T-helper 2 cell treated with Interferon-gamma antibody and Interleukin-4, amounts not matched to agents 5 μg/mL and 100 μg/mL, for 36 hours (primary cell): ENCODE measurements at regions not wholly inside any gene's neighbourhood (a gene's known extent, or its start where the extent isn't known, plus 50 kb on each side); places are given as distances from the start of the nearest gene placed in this dataset.
"Not testable (repeated sequence)": the region's sequence is repeated elsewhere in the genome, so short reads cannot be mapped to it uniquely, and the experiment has no call there.

ENCODE experiments used
- DNase-seq: peaks from one replicate; pipeline ENCODE4 v3.0.0; 2021; ENCODE audit warnings: low spot score
- H3K27ac Mint-ChIP-seq: one replicate; pipeline ENCODE4 v1.8.0; 2021; ENCODE audit warnings: mild to moderate bottlenecking, mixed read lengths
- H3K27me3 Mint-ChIP-seq: one replicate; pipeline ENCODE4 v1.8.0; 2021; ENCODE audit warnings: low read depth, mixed read lengths
- H3K36me3 Mint-ChIP-seq: one replicate; pipeline ENCODE4 v1.8.0; 2021; ENCODE audit warnings: low read depth, mixed read lengths
- H3K4me1 Mint-ChIP-seq: one replicate; pipeline ENCODE4 v1.8.0; 2021; ENCODE audit warnings: low read depth, mixed read lengths
- H3K4me3 Mint-ChIP-seq: one replicate; pipeline ENCODE4 v1.8.0; 2022; ENCODE audit warnings: mild to moderate bottlenecking, moderate library complexity, mixed read lengths
- H3K9me3 Mint-ChIP-seq: one replicate; pipeline ENCODE4 v1.8.0; 2021; ENCODE audit warnings: mixed read lengths

DNA sequence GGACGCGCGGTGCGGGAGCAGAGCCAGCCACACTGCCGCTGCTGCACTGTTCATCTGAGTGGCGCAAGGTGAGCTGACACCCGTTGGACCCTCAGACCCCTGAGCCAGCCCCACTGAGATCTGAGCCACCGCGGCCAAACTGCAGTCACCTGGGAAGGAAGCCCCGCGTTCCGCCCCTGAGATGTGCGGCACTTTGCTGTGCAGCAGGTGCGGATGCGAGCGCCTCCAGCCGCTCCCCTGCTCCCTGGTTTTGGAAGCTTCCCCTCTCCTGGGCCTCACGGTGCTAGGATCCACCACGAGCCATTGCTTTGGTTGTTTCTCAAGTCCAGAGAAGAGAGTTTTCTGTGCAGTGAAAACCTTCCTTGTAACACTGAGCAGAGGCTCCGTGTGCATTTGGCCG is 254.1 kb downstream of the ADGRD1 start:
- not testable (repeated sequence) for H3K27me3 Mint-ChIP-seq, H3K36me3 Mint-ChIP-seq, H3K4me3 Mint-ChIP-seq, H3K27ac Mint-ChIP-seq, DNase-seq, H3K9me3 Mint-ChIP-seq
- peaks cover 12% of the 10 kb centered on the region for H3K4me1 Mint-ChIP-seq

DNA sequence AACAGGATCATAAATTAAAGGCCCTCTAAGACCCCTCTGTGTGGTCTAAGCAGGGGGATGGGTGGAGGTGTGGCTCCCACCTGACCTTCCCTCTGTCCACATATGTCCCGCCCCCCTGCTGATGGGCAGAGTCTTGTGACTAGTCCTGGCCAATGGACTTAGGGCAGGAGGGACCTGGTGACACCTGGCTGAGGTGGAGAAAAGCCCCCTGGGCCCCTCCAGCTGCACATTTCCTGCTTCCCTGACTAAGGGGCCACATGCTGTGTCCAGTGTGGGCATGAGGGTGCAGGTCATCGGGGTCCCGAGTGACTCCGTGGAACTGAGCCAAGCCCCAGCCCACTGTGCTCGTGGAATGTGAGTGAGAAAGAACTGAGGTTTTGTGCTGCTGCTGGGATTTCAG is 254.7 kb downstream of the ADGRD1 start:
- peaks cover 5% of the 10 kb centered on the region for H3K9me3 Mint-ChIP-seq
- no peak overlapping the region for H3K27ac Mint-ChIP-seq
- H3K4me3 Mint-ChIP-seq, result no peak overlapping the region
- H3K4me1 Mint-ChIP-seq, result peaks cover 12% of the 10 kb centered on the region
- no peak for DNase-seq
- peaks cover 4% of the 10 kb centered on the region for H3K36me3 Mint-ChIP-seq
- no peaks in the 10 kb centered on the region for H3K27me3 Mint-ChIP-seq

DNA sequence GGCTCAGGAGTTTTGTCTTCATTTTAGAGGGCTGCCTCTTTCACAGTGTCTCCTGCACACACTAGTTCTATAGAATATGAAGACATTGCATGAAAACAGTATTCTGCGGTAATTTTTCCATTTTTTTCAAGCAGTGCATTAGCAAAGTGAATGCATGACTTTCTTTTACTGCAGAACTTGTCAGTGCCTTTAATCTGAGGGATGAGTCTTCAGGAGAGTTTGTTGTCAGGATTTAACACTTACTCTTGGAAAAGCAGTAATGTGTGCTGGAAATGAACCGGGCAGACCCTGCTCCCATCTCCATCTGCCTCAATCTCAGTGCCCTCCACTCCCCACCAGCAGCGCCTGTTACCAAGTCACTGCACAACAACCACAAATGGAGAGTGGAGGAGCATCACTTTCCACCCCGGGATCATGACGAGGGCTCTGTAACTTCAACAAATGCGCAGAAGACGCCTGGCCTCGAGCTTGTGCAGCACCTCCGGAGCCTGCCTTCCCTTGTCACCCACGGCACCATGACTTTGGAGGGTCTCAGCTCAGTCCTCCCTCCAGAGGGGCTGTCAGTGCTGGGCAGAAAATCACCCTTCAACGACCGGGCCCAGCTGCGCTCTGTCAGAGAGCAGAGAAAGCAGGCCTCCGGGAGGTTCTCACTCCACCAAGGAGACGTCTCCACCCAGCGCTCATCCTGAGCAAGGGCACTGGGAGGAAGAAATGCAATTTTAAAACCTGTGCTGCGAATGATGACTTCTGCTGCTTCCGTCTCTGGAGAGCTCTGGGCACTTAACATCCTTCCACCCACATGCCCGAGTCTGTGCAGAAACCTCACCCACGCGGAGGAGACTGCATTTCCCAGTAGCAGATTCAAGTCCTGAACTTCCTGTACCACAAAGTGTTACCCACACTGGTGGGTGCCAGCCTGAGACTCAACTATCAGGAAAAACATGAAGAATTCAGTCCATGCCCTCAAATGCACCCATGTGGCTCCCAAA is 255.7 kb downstream of the ADGRD1 start:
- H3K4me3 Mint-ChIP-seq, result no peak overlapping the region
- H3K27ac Mint-ChIP-seq, result no peak overlapping the region
- H3K27me3 Mint-ChIP-seq, result no peaks in the 10 kb centered on the region
- peaks cover 5% of the 10 kb centered on the region for H3K9me3 Mint-ChIP-seq
- peaks cover 4% of the 10 kb centered on the region for H3K36me3 Mint-ChIP-seq
- peak; percentile 21 for DNase-seq
- peaks cover 12% of the 10 kb centered on the region for H3K4me1 Mint-ChIP-seq

DNA sequence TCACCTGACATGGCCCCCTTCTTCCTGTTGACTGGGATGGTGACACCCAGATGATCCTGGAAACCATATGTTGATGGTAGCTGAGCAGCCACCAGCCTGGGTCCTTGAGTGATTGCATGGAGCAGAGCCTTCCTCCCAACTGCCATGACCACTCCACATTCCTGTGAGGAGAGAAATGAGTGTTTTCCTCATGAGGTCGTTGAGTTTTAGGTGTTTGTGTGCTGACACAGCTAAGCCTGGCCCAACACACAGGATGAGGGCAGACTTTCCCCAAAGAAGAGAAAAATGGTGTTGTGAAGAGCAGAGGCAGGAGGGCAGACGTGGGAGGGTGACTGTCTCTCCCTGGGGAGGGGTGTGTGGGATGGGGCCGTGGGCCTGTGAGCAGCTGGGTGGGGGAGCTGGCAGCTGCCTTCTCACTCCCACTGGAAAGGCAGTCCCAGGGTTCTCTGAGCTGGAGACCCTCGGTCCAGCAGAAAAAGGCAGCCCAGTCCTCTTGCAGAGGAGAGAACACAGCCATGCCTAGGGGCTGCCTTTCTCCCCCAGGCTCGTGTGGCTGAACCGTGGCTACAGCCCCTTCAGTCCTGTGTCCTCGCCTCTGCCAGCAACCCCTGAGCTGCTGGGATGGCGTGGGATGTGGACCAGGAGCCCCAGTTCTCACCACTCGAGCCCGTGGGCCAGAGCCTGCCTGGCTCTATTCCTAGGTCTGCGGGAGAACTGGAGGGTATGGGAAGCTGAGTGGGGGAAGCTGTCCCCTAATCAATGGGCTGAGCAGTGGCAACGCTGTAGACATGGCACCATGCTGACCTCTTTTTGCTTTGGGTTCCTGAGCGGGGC is 257.0 kb downstream of the ADGRD1 start:
- no peak for DNase-seq
- Mint-ChIP-seq H3K27ac (peak overlapping the region; percentile 8), H3K27me3 (no peaks in the 10 kb centered on the region), H3K9me3 (peaks cover 5% of the 10 kb centered on the region), H3K36me3 (peaks cover 4% of the 10 kb centered on the region), H3K4me1 (peaks cover 12% of the 10 kb centered on the region), H3K4me3 (no peak overlapping the region)

DNA sequence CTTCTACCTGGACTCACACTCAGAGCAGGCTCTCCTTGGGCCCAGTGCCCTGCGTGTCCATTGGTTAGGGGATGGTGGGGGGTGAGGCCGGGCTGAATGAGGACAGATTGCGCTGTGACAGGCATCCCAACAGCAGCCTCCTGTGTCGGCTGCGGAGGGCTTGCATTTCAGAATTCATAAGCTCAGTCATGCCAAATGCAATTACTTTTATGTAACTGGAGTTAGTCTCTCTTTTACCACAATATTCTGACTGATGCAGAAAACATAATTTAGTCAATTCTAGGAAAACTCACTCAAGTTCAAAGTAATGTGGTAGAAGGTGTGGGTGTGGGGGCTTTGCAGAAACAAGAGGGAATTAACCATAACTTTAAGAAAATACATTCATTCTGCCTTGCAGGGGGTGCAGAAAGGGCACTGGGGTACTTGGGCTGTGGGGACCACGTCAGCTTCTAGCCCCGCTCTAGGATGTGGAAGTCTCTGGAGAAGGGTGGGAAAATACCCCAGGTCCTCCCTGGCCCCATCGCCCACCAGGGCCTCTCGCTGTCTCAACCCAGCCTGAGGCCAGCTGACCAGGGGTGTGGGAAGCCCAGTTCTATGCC is 257.7 kb downstream of the ADGRD1 start:
- H3K4me1 Mint-ChIP-seq, result peaks cover 12% of the 10 kb centered on the region
- no peak overlapping the region for H3K4me3 Mint-ChIP-seq
- H3K36me3 Mint-ChIP-seq, result peaks cover 4% of the 10 kb centered on the region
- no peaks in the 10 kb centered on the region for H3K27me3 Mint-ChIP-seq
- no peak overlapping the region for H3K27ac Mint-ChIP-seq
- peak; percentile 16 for DNase-seq
- peaks cover 5% of the 10 kb centered on the region for H3K9me3 Mint-ChIP-seq

DNA sequence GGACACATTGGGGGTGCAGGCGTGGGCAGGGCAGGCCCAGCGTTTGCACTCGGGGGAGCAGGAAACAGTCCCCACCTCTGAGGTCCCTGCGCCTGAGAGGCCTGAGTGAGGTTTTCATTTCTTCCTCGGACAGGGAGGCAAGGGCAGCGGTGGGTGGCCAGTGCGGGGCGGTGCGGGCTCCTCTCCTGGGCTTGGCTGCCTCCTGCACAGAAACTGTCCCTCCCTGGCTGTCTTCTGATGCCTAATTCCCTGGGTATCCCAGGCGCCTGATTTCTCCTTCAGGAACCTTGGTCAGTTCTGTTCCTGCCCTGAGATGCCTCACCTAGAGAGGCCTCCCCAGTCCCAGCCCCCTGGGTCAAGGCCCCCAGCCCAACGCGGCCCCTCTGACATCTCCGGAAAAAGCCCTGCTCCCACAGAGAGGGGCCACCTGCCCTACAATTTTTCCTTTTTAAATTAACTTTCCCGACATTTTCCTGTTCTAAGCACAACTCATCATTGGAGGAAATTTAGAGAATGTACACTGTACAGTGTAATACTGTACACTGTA is 260.3 kb downstream of the ADGRD1 start:
- H3K9me3 Mint-ChIP-seq, result peaks cover 5% of the 10 kb centered on the region
- H3K27ac Mint-ChIP-seq, result no peak overlapping the region
- H3K36me3 Mint-ChIP-seq, result peaks cover 4% of the 10 kb centered on the region
- no peak overlapping the region for H3K4me3 Mint-ChIP-seq
- H3K27me3 Mint-ChIP-seq, result peaks cover 7% of the 10 kb centered on the region
- DNase-seq, result no peak
- peaks cover 14% of the 10 kb centered on the region for H3K4me1 Mint-ChIP-seq

DNA sequence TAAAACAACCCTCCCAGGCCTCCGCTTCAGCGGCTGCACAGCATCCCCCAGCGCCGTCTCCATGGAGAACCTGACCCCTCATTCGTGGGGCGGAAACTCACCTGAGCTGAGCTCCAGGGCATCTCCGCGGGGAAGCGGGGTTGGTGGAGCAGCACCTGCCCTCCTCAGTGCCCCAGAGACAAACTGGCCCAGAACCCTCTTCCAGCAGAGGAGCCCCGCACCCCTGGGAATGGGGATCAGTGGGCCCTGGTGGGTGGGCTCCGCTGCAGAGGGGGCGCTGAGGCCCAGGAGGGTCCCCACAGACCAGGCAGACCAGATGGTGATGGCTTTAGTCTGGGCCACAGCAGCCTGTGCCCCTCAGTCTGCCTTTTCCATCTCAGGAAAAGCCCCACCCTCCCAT is 261.2 kb downstream of the ADGRD1 start:
- H3K36me3 Mint-ChIP-seq, DNase-seq, H3K4me1 Mint-ChIP-seq, H3K27me3 Mint-ChIP-seq, H3K27ac Mint-ChIP-seq, H3K9me3 Mint-ChIP-seq, H3K4me3 Mint-ChIP-seq: not testable (repeated sequence)

DNA sequence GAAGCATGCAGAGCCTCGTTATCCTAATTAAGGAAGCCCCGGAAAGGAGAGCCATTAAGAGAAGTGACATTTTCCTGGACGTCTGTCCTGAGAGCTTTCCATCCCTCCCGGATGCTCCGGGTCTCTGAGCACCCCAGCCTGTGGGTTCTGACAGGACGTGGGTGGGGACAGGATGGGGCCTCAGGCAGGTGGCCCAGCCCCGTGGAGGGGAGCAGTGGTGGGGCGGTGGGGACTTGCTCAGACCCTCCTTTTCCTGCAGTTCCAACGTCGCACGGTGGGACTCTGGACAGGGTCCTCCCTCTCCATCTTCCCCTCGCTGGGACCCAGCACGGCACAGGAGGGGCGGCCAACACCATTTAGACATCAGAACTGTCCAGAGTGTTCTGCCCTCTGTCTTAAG is 262.9 kb downstream of the ADGRD1 start:
- H3K36me3 Mint-ChIP-seq, H3K27me3 Mint-ChIP-seq, DNase-seq, H3K27ac Mint-ChIP-seq, H3K4me1 Mint-ChIP-seq, H3K9me3 Mint-ChIP-seq, H3K4me3 Mint-ChIP-seq: not testable (repeated sequence)

DNA sequence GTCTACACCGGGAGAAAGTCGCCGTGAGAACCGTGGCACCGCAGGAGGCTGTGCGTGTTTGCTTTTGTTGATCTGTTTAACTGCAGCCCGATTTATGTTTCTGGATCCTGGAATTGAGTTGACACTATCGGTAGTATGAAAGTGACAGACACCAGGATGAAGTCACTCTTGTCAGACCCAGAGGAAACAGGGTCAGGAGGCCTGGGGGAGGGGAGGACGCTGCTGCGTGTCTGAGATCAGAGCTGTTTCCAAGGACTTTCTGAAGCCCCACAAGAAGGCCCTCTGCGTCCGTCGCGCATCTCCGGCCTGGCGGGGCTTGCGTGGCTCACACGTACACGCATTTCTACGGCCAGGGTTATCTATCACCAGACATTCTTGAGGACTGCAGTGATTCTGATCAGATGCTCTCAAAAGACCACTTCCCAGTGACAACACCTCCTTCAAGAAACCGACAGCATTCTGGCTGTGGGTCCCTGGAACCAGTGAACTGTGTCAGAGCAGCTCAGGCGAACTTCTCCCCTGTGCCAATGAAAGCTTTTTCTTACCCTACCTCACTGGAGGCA is 263.4 kb downstream of the ADGRD1 start:
- Mint-ChIP-seq H3K4me3 (no peak overlapping the region), H3K27ac (no peak overlapping the region), H3K36me3 (peaks cover 4% of the 10 kb centered on the region), H3K9me3 (peaks cover 5% of the 10 kb centered on the region), H3K4me1 (peaks cover 2% of the 10 kb centered on the region), H3K27me3 (peaks cover 7% of the 10 kb centered on the region)
- DNase-seq, result no peak

DNA sequence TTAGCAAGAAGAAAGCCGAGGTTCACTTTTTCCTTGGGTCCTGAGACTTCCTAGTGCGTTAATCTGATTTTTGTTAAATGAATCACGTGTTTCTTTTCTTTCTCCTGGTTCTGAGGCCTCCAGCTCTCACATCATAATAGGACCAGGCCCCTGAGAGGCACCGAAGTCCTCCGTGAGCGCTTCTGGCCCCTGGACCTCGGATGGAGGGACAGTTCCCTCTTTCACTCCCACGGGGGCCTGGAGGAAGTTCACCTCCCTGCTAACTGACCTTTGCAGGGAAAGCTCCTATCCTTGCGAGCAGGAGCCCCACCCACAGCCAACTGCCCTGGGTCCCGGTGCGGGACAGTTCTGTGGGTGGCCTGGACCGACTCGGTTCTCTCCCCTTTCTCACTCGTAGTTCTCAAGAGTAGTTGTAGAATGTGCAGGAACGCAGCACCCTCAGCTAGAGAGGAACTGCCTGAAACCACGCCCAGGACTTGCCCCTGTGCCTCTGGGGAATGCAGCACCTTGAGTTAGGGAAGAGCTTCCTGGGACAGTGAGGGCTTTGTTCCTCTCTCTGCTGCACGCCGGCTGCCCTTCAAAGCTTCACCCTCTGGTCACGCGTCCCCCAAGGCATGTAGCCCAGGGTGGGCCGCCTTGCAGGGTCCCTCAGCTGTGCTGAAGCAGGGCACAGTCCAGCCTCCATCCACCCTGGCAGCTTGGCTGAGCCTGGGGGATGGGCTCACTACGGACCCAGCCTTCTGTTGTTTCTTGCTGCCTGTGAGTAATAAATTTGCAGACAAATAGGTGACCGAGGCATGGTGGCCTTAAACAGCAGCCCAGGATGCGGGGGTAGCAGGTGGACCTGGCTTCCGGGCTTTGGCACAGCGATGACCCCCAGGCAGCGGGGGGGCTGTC is 264.6 kb downstream of the ADGRD1 start:
- Mint-ChIP-seq H3K9me3 (no peaks in the 10 kb centered on the region), H3K36me3 (no peaks in the 10 kb centered on the region), H3K27ac (no peak overlapping the region), H3K4me1 (peaks cover 8% of the 10 kb centered on the region), H3K4me3 (no peak overlapping the region), H3K27me3 (peaks cover 7% of the 10 kb centered on the region)
- DNase-seq, result no peak

DNA sequence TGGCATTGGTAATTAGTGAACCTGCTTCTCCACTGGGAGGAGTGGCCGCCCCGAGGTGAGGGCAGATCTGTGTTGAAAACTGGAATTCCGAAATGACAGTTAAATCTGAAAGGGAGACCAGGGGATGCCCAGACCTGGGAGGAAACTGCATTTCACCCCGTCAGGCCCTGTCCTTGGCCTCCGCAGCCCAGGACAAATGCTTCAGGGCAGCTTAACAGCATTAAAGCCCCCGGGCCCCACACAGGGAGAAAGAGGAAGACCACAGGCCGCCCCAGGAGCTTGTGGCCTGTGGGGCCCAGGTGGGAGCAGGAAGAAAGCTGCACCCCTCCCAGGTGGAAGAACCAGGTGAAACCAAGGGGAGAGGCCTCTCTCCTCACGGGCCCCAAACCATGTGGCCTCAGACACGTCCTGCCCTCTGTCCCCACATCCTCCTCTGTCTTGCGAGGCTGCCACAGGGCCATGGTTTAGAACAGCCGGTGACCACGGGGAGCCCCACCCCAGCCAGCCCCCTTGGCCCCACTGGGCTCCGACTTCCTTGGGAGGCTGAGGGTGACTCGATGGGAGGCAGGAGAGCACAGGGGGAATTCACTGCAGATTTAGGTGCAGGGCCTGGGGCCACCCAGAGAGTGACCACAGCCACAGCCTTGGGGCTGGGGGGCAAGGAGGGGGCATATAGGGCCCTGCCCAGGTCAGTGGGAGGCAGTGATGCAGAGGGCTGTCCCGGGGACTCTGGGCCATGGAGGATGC is 265.4 kb downstream of the ADGRD1 start:
- Mint-ChIP-seq H3K4me1 (peaks cover 8% of the 10 kb centered on the region), H3K27me3 (peaks cover 7% of the 10 kb centered on the region), H3K27ac (no peak overlapping the region), H3K36me3 (no peaks in the 10 kb centered on the region), H3K9me3 (no peaks in the 10 kb centered on the region), H3K4me3 (no peak overlapping the region)
- DNase-seq, result no peak

DNA sequence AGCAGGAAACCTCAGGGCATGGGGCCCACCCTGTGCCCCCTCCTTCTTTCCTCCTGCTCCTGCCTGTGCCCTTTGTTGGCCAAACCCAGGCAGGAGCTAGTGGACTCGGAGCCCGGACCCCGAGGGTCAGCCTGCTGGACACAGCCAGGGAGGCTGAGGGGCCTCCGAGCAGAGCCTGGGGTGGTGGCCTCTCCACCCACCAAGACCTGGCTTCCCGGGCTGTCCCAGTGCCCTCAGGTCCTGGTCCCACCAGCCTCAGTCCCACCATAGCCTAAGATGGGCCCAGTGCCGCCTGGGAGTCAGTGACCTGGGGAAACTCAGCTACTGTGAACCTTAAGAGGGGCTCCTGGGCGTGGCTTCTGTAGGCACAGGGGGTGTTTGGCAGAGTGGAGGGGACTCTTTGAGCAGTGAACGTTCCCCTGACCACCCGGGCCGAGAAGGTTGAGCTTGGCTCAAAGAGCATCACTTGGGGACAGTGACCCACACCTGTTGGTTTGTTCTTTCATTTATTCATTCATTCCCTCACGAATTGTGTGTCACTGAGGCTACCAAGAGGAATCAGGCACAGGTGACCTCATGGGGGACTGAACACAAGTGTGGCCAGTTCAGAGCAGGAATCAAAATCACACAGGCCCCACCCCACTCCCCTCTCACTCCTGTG is 266.1 kb downstream of the ADGRD1 start:
- H3K9me3 Mint-ChIP-seq, result no peaks in the 10 kb centered on the region
- H3K27ac Mint-ChIP-seq, result no peak overlapping the region
- H3K4me1 Mint-ChIP-seq, result peaks cover 8% of the 10 kb centered on the region
- DNase-seq, result no peak
- H3K4me3 Mint-ChIP-seq, result no peak overlapping the region
- H3K36me3 Mint-ChIP-seq, result no peaks in the 10 kb centered on the region
- peaks cover 7% of the 10 kb centered on the region for H3K27me3 Mint-ChIP-seq
